ENCODE measurements at regions not wholly inside any gene's neighbourhood (a gene's known extent, or its start where the extent isn't known, plus 50 kb on each side); places are given as distances from the start of the nearest gene placed in this dataset.
"Not testable (repeated sequence)": the region's sequence is repeated elsewhere in the genome, so short reads cannot be mapped to it uniquely, and the experiment has no call there.

GRCh38 chr7:56449762-56450161 lies 333.5 kb upstream of the NUPR2 start:
- no peak for DNase-seq

GRCh38 chr7:56447864-56448693 lies 331.9 kb upstream of the NUPR2 start:
- DNase-seq = no peak

- DNase-seq = not testable (repeated sequence)
Observed at GRCh38 chr7:56420528-56420927, 304.3 kb upstream of the NUPR2 start.

- no peak for DNase-seq
Observed at GRCh38 chr7:56375173-56375572, 259.0 kb upstream of the NUPR2 start.

GRCh38 chr7:56374666-56375065 lies 258.4 kb upstream of the NUPR2 start:
- not testable (repeated sequence) for DNase-seq

GRCh38 chr7:56373314-56373713 lies 257.1 kb upstream of the NUPR2 start:
- DNase-seq = peak in 1 of 3 donors; percentile 28

- not testable (repeated sequence) for DNase-seq
Observed at GRCh38 chr7:56371792-56372191, 255.6 kb upstream of the NUPR2 start.

GRCh38 chr7:56370208-56370872 lies 254.1 kb upstream of the NUPR2 start:
- DNase-seq = not testable (repeated sequence)

GRCh38 chr7:56367914-56368313 lies 251.7 kb upstream of the NUPR2 start:
- not testable (repeated sequence) for DNase-seq

- DNase-seq = not testable (repeated sequence)
Observed at GRCh38 chr7:56367411-56367810, 251.2 kb upstream of the NUPR2 start.

- DNase-seq = not testable (repeated sequence)
Observed at GRCh38 chr7:56366701-56367100, 250.5 kb upstream of the NUPR2 start.

GRCh38 chr7:56352576-56352975 lies 236.4 kb upstream of the NUPR2 start:
- not testable (repeated sequence) for DNase-seq

GRCh38 chr7:56351181-56351580 lies 235.0 kb upstream of the NUPR2 start:
- DNase-seq = not testable (repeated sequence)

GRCh38 chr7:56348311-56348710 lies 232.1 kb upstream of the NUPR2 start:
- DNase-seq = not testable (repeated sequence)

- not testable (repeated sequence) for DNase-seq
Observed at GRCh38 chr7:56328327-56328726, 212.1 kb upstream of the NUPR2 start.

GRCh38 chr7:56290548-56290947 lies 174.3 kb upstream of the NUPR2 start:
- no peak for DNase-seq

GRCh38 chr7:56287429-56288138 lies 171.4 kb upstream of the NUPR2 start:
- DNase-seq = no peak

- no peak for DNase-seq
Observed at GRCh38 chr7:56256108-56256507, 139.9 kb upstream of the NUPR2 start.

- no peak for DNase-seq
Observed at GRCh38 chr7:56250135-56250534, 133.9 kb upstream of the NUPR2 start.

GRCh38 chr7:56229631-56230030 lies 113.4 kb upstream of the NUPR2 start:
- no peak for DNase-seq

GRCh38 chr7:56222866-56223265 lies 106.6 kb upstream of the NUPR2 start:
- no peak for DNase-seq

- no peak for DNase-seq
Observed at GRCh38 chr7:56219017-56219416, 102.8 kb upstream of the NUPR2 start.

GRCh38 chr7:56218510-56218909 lies 102.3 kb upstream of the NUPR2 start:
- no peak for DNase-seq

- no peak for DNase-seq
Observed at GRCh38 chr7:56213574-56213973, 97.4 kb upstream of the NUPR2 start.
